IMR-90 (cell line): ENCODE measurements at regions not wholly inside any gene's neighbourhood (a gene's known extent, or its start where the extent isn't known, plus 50 kb on each side); places are given as distances from the start of the nearest gene placed in this dataset.

Source experiments
- ATAC-seq: fragments of 200-7000 bp; cut with Tn5 transposase; 2 replicates; pipeline ENCODE4 v1.9.1; 2020; ENCODE audit warnings: low read depth, mild to moderate bottlenecking, moderate library complexity
- BruUV-seq: library from RNA; stranded (reverse); fragments of 400-500 nt; replicated peaks from 2 replicates; lab custom pipeline; 2021; lab: Mats Ljungman, UMichigan
- CTCF ChIA-PET: fragments of 300-600 bp; formaldehyde crosslinking; extraction: SDS; loops from one replicate; lab custom pipeline; 2021; ENCODE audit warnings: antibody characterized with exemption; lab: Yijun Ruan, JAX
- POLR2A ChIA-PET: fragments of 300-600 bp; sonication (Branson Sonifier 250); formaldehyde crosslinking; loops from one replicate; lab custom pipeline; 2022; ENCODE audit warnings: antibody characterized with exemption; ENCODE audit not compliant: unreplicated experiment; lab: Charles Lee
- DNase-seq: peaks from one replicate; pipeline ENCODE4 v3.0.0; 2013
- H2AFZ ChIP-seq: replicated peaks from 2 replicates; pipeline ENCODE3; 2013; ENCODE audit warnings: low read length, mild to moderate bottlenecking; ENCODE audit not compliant: poor library complexity
- H2AK5ac ChIP-seq: 2 replicates; pipeline ENCODE4 v1.6.1; 2013; ENCODE audit warnings: low read depth, low read length, inconsistent platforms
- H2AK9ac ChIP-seq: replicated peaks from 2 replicates; pipeline ENCODE3; 2013; ENCODE audit warnings: mild to moderate bottlenecking, low read depth, low read length, moderate library complexity; ENCODE audit not compliant: poor library complexity
- H2BK120ac ChIP-seq: 2 replicates; pipeline ENCODE4 v1.6.1; 2013; ENCODE audit warnings: low read depth, low read length, inconsistent platforms
- H2BK15ac ChIP-seq: 3 replicates; pipeline ENCODE4 v1.6.1; 2013; ENCODE audit warnings: low read depth, low read length, inconsistent platforms
- H2BK20ac ChIP-seq: 2 replicates; pipeline ENCODE4 v1.6.1; 2013; ENCODE audit warnings: low read depth, mild to moderate bottlenecking, inconsistent platforms, low read length, moderate library complexity
- H2BK5ac ChIP-seq: 2 replicates; pipeline ENCODE4 v1.6.1; 2013; ENCODE audit warnings: mild to moderate bottlenecking, low read depth, low read length, inconsistent platforms; ENCODE audit not compliant: poor library complexity, severe bottlenecking
- H3K14ac ChIP-seq: replicated peaks from 2 replicates; pipeline ENCODE4 v1.6.1; 2013; ENCODE audit warnings: low read depth, low read length, inconsistent platforms
- H3K18ac ChIP-seq: 2 replicates; pipeline ENCODE4 v1.6.1; 2013; ENCODE audit warnings: low read depth, low read length, control low read depth
- H3K23ac ChIP-seq: 2 replicates; pipeline ENCODE4 v1.6.1; 2013; ENCODE audit warnings: low read depth, low read length, inconsistent platforms
- H3K27ac ChIP-seq: 2 replicates; pipeline ENCODE4 v1.5.1; 2013; ENCODE audit warnings: mild to moderate bottlenecking, control low read depth, low read length; ENCODE audit not compliant: insufficient read depth
- H3K27me3 ChIP-seq: 2 replicates; pipeline ENCODE4 v1.6.1; 2013; ENCODE audit warnings: low read length; ENCODE audit not compliant: control insufficient read depth, insufficient read depth
- H3K36me3 ChIP-seq: 2 replicates; pipeline ENCODE4 v1.6.1; 2013; ENCODE audit warnings: low read length, mixed read lengths; ENCODE audit not compliant: control insufficient read depth, insufficient read depth
- H3K4ac ChIP-seq: 2 replicates; pipeline ENCODE4 v1.6.1; 2013; ENCODE audit warnings: low read depth, low read length, inconsistent platforms
- H3K4me1 ChIP-seq: 2 replicates; pipeline ENCODE4 v1.6.1; 2013; ENCODE audit warnings: low read length, mixed read lengths; ENCODE audit not compliant: control insufficient read depth, insufficient read depth
- H3K4me2 ChIP-seq: 2 replicates; pipeline ENCODE4 v1.6.1; 2013; ENCODE audit warnings: low read depth, mild to moderate bottlenecking, control low read depth, low read length, moderate library complexity
- H3K4me3 ChIP-seq: 2 replicates; pipeline ENCODE4 v1.5.1; 2013; ENCODE audit warnings: low read depth, mild to moderate bottlenecking, control low read depth, low read length, moderate library complexity; ENCODE audit not compliant: insufficient read depth
- H3K56ac ChIP-seq: 2 replicates; pipeline ENCODE4 v1.6.1; 2013; ENCODE audit warnings: low read length, inconsistent platforms; ENCODE audit not compliant: insufficient read depth; ENCODE audit errors: extremely low read depth
- H3K79me1 ChIP-seq, 2 experiments: 2 replicates each; pipeline ENCODE4 v1.6.1; 2013; ENCODE audit warnings: low read length in 2 of 2, inconsistent platforms in 1 of 2, low read depth in 1 of 2
- H3K9ac ChIP-seq: 2 replicates; pipeline ENCODE4 v1.6.1; 2013; ENCODE audit warnings: low read depth, low read length, control low read depth
- H3K9me1 ChIP-seq: 2 replicates; pipeline ENCODE4 v1.6.1; 2013; ENCODE audit warnings: low read length, inconsistent platforms; ENCODE audit not compliant: insufficient read depth
- H3K9me3 ChIP-seq: 2 replicates; pipeline ENCODE4 v1.6.1; 2013; ENCODE audit warnings: low read length; ENCODE audit not compliant: control insufficient read depth, insufficient read depth
- H4K20me1 ChIP-seq: 2 replicates; pipeline ENCODE4 v1.6.1; 2013; ENCODE audit warnings: low read length, inconsistent platforms; ENCODE audit not compliant: insufficient read depth
- H4K5ac ChIP-seq: 2 replicates; pipeline ENCODE4 v1.6.1; 2013; ENCODE audit warnings: mild to moderate bottlenecking, low read depth, low read length, control low read depth
- H4K8ac ChIP-seq, 2 experiments: 2 replicates each; pipeline ENCODE4 v1.6.1; 2013; ENCODE audit warnings: low read depth in 2 of 2, low read length in 2 of 2, control low read depth in 1 of 2, inconsistent platforms in 1 of 2
- H4K91ac ChIP-seq: 2 replicates; pipeline ENCODE4 v1.6.1; 2013; ENCODE audit warnings: low read depth, low read length, inconsistent platforms; ENCODE audit not compliant: insufficient read depth
- BHLHE40 ChIP-seq: fragments of 150-350 bp; IDR thresholded peaks from 2 replicates; pipeline ENCODE4 v1.6.1; 2016; ENCODE audit warnings: mild to moderate bottlenecking, low read depth, low read length
- CEBPB ChIP-seq: IDR thresholded peaks from 2 replicates; pipeline ENCODE4 v1.6.1; 2012; ENCODE audit warnings: low read depth, low read length, improper control_type of control experiment
- CHD1 ChIP-seq: IDR thresholded peaks from 2 replicates; pipeline ENCODE4 v1.6.1; 2012; ENCODE audit warnings: low read depth, low read length, improper control_type of control experiment
- ELK1 ChIP-seq: fragments of 150-350 bp; IDR thresholded peaks from 2 replicates; pipeline ENCODE4 v1.6.1; 2016; ENCODE audit warnings: low read depth, mild to moderate bottlenecking, low read length, moderate library complexity, borderline replicate concordance
- FOS ChIP-seq: fragments of 150-350 bp; IDR thresholded peaks from 2 replicates; pipeline ENCODE4 v1.6.1; 2016; ENCODE audit warnings: low read depth, low read length
- MAFK ChIP-seq: IDR thresholded peaks from 2 replicates; pipeline ENCODE4 v1.6.1; 2012; ENCODE audit warnings: low read depth, low read length, improper control_type of control experiment
- MAZ ChIP-seq: IDR thresholded peaks from 2 replicates; pipeline ENCODE4 v1.6.1; 2012; ENCODE audit warnings: low read depth, mild to moderate bottlenecking, low read length, improper control_type of control experiment, moderate library complexity, borderline replicate concordance
- MXI1 ChIP-seq: IDR thresholded peaks from 2 replicates; pipeline ENCODE4 v1.6.1; 2012; ENCODE audit warnings: low read depth, mild to moderate bottlenecking, low read length, moderate library complexity, borderline replicate concordance
- NFE2L2 ChIP-seq: fragments of 150-350 bp; IDR thresholded peaks from 2 replicates; pipeline ENCODE4 v1.6.1; 2016; ENCODE audit warnings: low read depth, mild to moderate bottlenecking, low read length
- POLR2A ChIP-seq: IDR thresholded peaks from 2 replicates; pipeline ENCODE4 v1.6.1; 2012; ENCODE audit warnings: mild to moderate bottlenecking, low read depth, low read length
- RAD21 ChIP-seq: IDR thresholded peaks from 2 replicates; pipeline ENCODE4 v1.6.1; 2012; ENCODE audit warnings: low read length, improper control_type of control experiment
- RCOR1 ChIP-seq: IDR thresholded peaks from 2 replicates; pipeline ENCODE4 v1.6.1; 2012; ENCODE audit warnings: mild to moderate bottlenecking, low read length, improper control_type of control experiment; ENCODE audit not compliant: insufficient replicate concordance
- RFX5 ChIP-seq: IDR thresholded peaks from 2 replicates; pipeline ENCODE4 v1.8.0; 2012; ENCODE audit warnings: low read depth, mild to moderate bottlenecking, low read length, moderate library complexity
- SMC3 ChIP-seq: fragments of 150-350 bp; IDR thresholded peaks from 2 replicates; pipeline ENCODE4 v1.6.1; 2016; ENCODE audit warnings: low read depth, mild to moderate bottlenecking, antibody characterized with exemption, low read length, moderate library complexity
- WGBS, 2 experiments: methylation state at CpG; one replicate each; pipeline versions ENCODE4 v1.1.5 to v1.1.7; 2013; ENCODE audit warnings: missing lambda C conversion rate in 2 of 2; ENCODE audit not compliant: insufficient read length in 1 of 2; ENCODE audit errors: extremely low coverage in 2 of 2; 5-methylcytosine and 5-hydroxymethylcytosine counted together
- dilution Hi-C: fragments of 300-500 bp; cut with HindIII; formaldehyde crosslinking; loops from one replicate; pipeline ENCODE4 v1.14.3; 2018; ENCODE audit warnings: low sequenced_read_pairs; ENCODE audit not compliant: unreplicated experiment
- in situ Hi-C: fragments of 300-500 bp; cut with MboI; formaldehyde crosslinking; loops from 3 replicates; pipeline ENCODE4 v1.14.3; 2019; ENCODE audit warnings: low sequenced_read_pairs, inconsistent platforms, mixed read lengths
- intact Hi-C: fragments of 100-400 bp; cut with micrococcal nuclease; formaldehyde crosslinking; loops from 2 replicates; pipeline ENCODE4 v1.10.0; 2022
- TF ChIP-seq, protein P1 (sequence below): fragments of 150-350 bp; IDR thresholded peaks from 2 replicates; pipeline ENCODE4 v1.6.1; 2017; ENCODE audit warnings: mild to moderate bottlenecking, antibody characterized with exemption, low read length, low read depth
- TF ChIP-seq, protein P2 (sequence below): conservative IDR thresholded peaks from 2 replicates; pipeline ENCODE4 v1.5.1; 2012; ENCODE audit warnings: mild to moderate bottlenecking, low read depth, low read length, improper control_type of control experiment

DNA sequence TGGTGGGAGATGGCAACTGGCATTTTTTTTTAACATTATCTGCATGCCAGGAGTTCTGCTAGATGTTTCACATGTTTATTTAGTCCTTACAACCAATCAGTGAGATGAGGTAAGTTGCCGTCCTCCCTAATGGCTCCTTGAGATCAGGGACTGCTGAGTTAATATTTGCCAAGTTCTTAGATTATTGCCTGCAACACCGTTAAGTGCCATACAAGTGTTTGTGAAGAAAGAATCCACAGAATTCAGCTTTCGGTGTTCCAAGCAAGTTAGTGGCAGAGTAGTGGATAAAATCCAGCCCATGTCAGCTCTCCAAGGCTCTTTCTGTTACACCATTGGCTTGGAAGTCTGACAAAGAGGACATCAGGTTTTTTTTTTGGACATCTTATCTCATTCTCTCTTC is 95.9 kb downstream of the C1QL2 start:
- no peak overlapping the region for H4K5ac ChIP-seq
- ChIA-PET POLR2A (no interaction called here), CTCF (no interaction called here)
- H4K91ac ChIP-seq: no peak overlapping the region
- no peaks in the 10 kb centered on the region for H3K4me1 ChIP-seq
- H3K18ac ChIP-seq: no peak overlapping the region
- no peak overlapping the region for H3K4ac ChIP-seq
- H3K36me3 ChIP-seq: no peaks in the 10 kb centered on the region
- no peak overlapping the region for H2BK5ac ChIP-seq
- WGBS, 2 experiments: no CpG with 5 or more reads among the region's 3 CpGs
- H3K9ac ChIP-seq: no peak overlapping the region
- in situ Hi-C loops (no loop called here), dilution Hi-C loops (no loop called here), intact Hi-C loops (no loop called here)
- H2BK15ac ChIP-seq: no peak overlapping the region
- no peaks in the 10 kb centered on the region for H3K79me1 ChIP-seq
- H2BK120ac ChIP-seq: no peak overlapping the region
- H3K9me3 ChIP-seq: no peaks in the 10 kb centered on the region
- H3K4me2 ChIP-seq: no peak overlapping the region
- H3K9me1 ChIP-seq: no peaks in the 10 kb centered on the region
- H2AK9ac ChIP-seq: no peak overlapping the region
- H3K14ac ChIP-seq: no peak overlapping the region
- BruUV-seq: no TSS peak
- ATAC-seq: no peak
- no peak for DNase-seq
- H4K20me1 ChIP-seq: no peaks in the 10 kb centered on the region
- H2BK20ac ChIP-seq: no peak overlapping the region
- no peak overlapping the region for H3K56ac ChIP-seq
- no peaks in the 10 kb centered on the region for H3K27me3 ChIP-seq
- H2AK5ac ChIP-seq: no peak overlapping the region
- H3K27ac ChIP-seq: no peak overlapping the region
- TF ChIP-seq NFE2L2 (no peak), ELK1 (no peak), CEBPB (no peak), MXI1 (no peak), RFX5 (no peak), MAZ (no peak), RCOR1 (no peak), SMC3 (no peak), MAFK (no peak), CHD1 (no peak), BHLHE40 (no peak), POLR2A (no peak), RAD21 (no peak), FOS (no peak)
- TF ChIP-seq, protein P1, sequence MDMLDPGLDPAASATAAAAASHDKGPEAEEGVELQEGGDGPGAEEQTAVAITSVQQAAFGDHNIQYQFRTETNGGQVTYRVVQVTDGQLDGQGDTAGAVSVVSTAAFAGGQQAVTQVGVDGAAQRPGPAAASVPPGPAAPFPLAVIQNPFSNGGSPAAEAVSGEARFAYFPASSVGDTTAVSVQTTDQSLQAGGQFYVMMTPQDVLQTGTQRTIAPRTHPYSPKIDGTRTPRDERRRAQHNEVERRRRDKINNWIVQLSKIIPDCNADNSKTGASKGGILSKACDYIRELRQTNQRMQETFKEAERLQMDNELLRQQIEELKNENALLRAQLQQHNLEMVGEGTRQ: no peak
- TF ChIP-seq, protein P2, sequence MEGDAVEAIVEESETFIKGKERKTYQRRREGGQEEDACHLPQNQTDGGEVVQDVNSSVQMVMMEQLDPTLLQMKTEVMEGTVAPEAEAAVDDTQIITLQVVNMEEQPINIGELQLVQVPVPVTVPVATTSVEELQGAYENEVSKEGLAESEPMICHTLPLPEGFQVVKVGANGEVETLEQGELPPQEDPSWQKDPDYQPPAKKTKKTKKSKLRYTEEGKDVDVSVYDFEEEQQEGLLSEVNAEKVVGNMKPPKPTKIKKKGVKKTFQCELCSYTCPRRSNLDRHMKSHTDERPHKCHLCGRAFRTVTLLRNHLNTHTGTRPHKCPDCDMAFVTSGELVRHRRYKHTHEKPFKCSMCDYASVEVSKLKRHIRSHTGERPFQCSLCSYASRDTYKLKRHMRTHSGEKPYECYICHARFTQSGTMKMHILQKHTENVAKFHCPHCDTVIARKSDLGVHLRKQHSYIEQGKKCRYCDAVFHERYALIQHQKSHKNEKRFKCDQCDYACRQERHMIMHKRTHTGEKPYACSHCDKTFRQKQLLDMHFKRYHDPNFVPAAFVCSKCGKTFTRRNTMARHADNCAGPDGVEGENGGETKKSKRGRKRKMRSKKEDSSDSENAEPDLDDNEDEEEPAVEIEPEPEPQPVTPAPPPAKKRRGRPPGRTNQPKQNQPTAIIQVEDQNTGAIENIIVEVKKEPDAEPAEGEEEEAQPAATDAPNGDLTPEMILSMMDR: no peak
- H3K23ac ChIP-seq: no peak overlapping the region
- H3K4me3 ChIP-seq: no peak overlapping the region
- no peak overlapping the region for H4K8ac ChIP-seq
- H2AFZ ChIP-seq: no peak overlapping the region
